CD4-positive, alpha-beta T cell (primary cell): ENCODE measurements at regions not wholly inside any gene's neighbourhood (a gene's known extent, or its start where the extent isn't known, plus 50 kb on each side); places are given as distances from the start of the nearest gene placed in this dataset.

Experiments
- ATAC-seq: fragments of 200-7000 bp; cut with Tn5 transposase; one replicate; pipeline ENCODE4 v1.10.0; 2022; ENCODE audit warnings: mild to moderate bottlenecking; ENCODE audit not compliant: poor library complexity
- CTCF ChIA-PET: fragments of 350-600 bp; sonication (Branson Sonifier 250); formaldehyde crosslinking; loops from one replicate; lab custom pipeline; 2021; ENCODE audit warnings: antibody characterized with exemption, inconsistent platforms; lab: Charles Lee
- POLR2A ChIA-PET: fragments of 350-600 bp; sonication (Branson Sonifier 250); formaldehyde crosslinking; loops from one replicate; lab custom pipeline; 2021; ENCODE audit warnings: antibody characterized with exemption, inconsistent platforms; lab: Charles Lee
- DNase-seq, 14 experiments: peaks; one replicate each; pipeline ENCODE4 v3.0.0-alpha.2; 2013 to 2020; ENCODE audit warnings: mixed read lengths in 2 of 14
- H3K27ac ChIP-seq, 2 donors: one replicate each; pipeline versions ENCODE4 v1.5.1 to v1.7.0; 2013; ENCODE audit warnings: low read length in 2 of 2, low read depth in 1 of 2, mild to moderate bottlenecking in 1 of 2
- H3K27me3 ChIP-seq, 2 experiments: 1 replicate in 1 of 2; 2 replicates in 1 of 2; pipeline versions ENCODE4 v1.6.1 to v1.7.0; 2013; ENCODE audit warnings: low read length in 2 of 2, control low read depth in 1 of 2, mild to moderate bottlenecking in 1 of 2, moderate library complexity in 1 of 2; ENCODE audit not compliant: insufficient read depth in 2 of 2, control insufficient read depth in 1 of 2
- H3K36me3 ChIP-seq: one replicate; pipeline ENCODE4 v1.6.1; 2013; ENCODE audit warnings: low read length, control low read depth; ENCODE audit not compliant: insufficient read depth
- H3K4me1 ChIP-seq: one replicate; pipeline ENCODE4 v1.6.1; 2013; ENCODE audit warnings: low read length, control low read depth; ENCODE audit not compliant: insufficient read depth
- H3K4me3 ChIP-seq: one replicate; pipeline ENCODE4 v1.5.1; 2013; ENCODE audit warnings: mild to moderate bottlenecking, low read length, moderate library complexity
- H3K9me3 ChIP-seq, 2 experiments: 1 replicate in 1 of 2; 2 replicates in 1 of 2; pipeline versions ENCODE4 v1.6.1 to v1.7.0; 2013; ENCODE audit warnings: low read length in 2 of 2, mild to moderate bottlenecking in 2 of 2, control low read depth in 1 of 2, moderate library complexity in 1 of 2; ENCODE audit not compliant: control insufficient read depth in 1 of 2, insufficient read depth in 1 of 2
- H3K27ac Mint-ChIP-seq: one replicate; pipeline ENCODE4 v1.8.0; 2020; ENCODE audit warnings: mixed read lengths
- H3K27me3 Mint-ChIP-seq: one replicate; pipeline ENCODE4 v1.8.0; 2021; ENCODE audit warnings: mixed read lengths
- H3K36me3 Mint-ChIP-seq: one replicate; pipeline ENCODE4 v1.8.0; 2021; ENCODE audit warnings: low read depth, mixed read lengths
- H3K4me1 Mint-ChIP-seq: one replicate; pipeline ENCODE4 v1.8.0; 2021; ENCODE audit warnings: low read depth, mixed read lengths
- H3K4me3 Mint-ChIP-seq: one replicate; pipeline ENCODE4 v1.8.0; 2020; ENCODE audit warnings: mild to moderate bottlenecking, mixed read lengths
- H3K9me3 Mint-ChIP-seq: one replicate; pipeline ENCODE4 v1.8.0; 2020; ENCODE audit warnings: mixed read lengths
- intact Hi-C, 2 experiments: fragments of 100-400 bp; cut with DNase I in 1 of 2; cut with micrococcal nuclease in 1 of 2; formaldehyde crosslinking; loops; one replicate each; pipeline versions ENCODE4 v1.15.1 to v1.9.0; 2023 to 2025; cut with DNase I, micrococcal nuclease
- TF ChIP-seq, protein P1 (sequence below): fragments of 200-600 bp; IDR thresholded peaks from one replicate; pipeline ENCODE4 v1.8.0; 2022; ENCODE audit warnings: antibody characterized with exemption, mild to moderate bottlenecking

DNA sequence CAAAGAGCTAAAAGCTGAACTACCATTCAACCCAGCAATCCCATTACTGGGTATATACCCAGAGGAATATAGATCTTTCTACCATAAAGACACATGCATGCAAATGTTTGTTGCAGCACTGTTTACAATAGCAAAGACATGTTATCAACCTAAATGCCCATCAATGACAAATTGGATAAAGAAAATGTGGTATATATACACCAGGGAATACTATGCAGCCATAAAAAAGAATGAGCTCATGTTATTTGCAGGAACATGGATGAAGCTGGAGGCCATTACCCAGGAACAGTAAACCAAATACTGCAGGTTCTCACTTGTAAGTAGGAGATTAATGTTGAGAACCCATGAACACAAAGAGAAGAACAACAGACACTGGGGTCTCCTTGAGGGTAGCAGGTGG is 1295.1 kb downstream of the TYW1 start:
- Histone ChIP-seq H3K9me3 (peaks cover 0 to 14% of the 10 kb centered on the region in 2 experiments), H3K27ac (no peak overlapping the region), H3K27me3 (no peaks in the 10 kb centered on the region), H3K4me1 (no peaks in the 10 kb centered on the region), H3K4me3 (no peak overlapping the region), H3K36me3 (no peaks in the 10 kb centered on the region)
- Mint-ChIP-seq H3K9me3 (peaks cover 14% of the 10 kb centered on the region), H3K4me3 (no peak overlapping the region), H3K27me3 (no peaks in the 10 kb centered on the region), H3K4me1 (no peaks in the 10 kb centered on the region), H3K36me3 (no peaks in the 10 kb centered on the region), H3K27ac (no peak overlapping the region)
- CTCF ChIA-PET: no interaction called here
- TF ChIP-seq, protein P1, sequence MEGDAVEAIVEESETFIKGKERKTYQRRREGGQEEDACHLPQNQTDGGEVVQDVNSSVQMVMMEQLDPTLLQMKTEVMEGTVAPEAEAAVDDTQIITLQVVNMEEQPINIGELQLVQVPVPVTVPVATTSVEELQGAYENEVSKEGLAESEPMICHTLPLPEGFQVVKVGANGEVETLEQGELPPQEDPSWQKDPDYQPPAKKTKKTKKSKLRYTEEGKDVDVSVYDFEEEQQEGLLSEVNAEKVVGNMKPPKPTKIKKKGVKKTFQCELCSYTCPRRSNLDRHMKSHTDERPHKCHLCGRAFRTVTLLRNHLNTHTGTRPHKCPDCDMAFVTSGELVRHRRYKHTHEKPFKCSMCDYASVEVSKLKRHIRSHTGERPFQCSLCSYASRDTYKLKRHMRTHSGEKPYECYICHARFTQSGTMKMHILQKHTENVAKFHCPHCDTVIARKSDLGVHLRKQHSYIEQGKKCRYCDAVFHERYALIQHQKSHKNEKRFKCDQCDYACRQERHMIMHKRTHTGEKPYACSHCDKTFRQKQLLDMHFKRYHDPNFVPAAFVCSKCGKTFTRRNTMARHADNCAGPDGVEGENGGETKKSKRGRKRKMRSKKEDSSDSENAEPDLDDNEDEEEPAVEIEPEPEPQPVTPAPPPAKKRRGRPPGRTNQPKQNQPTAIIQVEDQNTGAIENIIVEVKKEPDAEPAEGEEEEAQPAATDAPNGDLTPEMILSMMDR: no peak
- POLR2A ChIA-PET: no interaction called here
- ATAC-seq (no peak), DNase-seq (no peak)
- intact Hi-C loops: no loop called here

DNA sequence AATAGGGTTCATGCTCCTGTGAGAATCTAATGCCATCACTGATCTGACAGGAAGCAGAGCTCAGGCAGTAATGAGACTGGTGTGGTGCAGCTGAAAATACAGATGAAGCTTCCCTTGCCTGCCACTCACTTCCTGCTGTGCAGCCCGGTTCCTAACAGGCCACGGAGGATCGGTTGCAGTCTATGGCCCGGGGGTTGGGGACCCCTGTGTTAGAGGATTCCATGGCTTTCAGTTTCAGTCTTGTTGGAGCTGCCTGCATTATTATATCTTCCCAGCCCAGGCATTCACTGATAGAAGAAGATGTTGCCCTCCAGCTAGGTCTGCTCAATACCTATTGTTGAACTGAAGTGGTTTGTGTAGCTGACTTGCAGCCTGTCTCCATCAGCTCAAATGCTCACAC is 1298.8 kb downstream of the TYW1 start:
- intact Hi-C loops: no loop called here
- Mint-ChIP-seq H3K27ac (no peak overlapping the region), H3K9me3 (peaks cover 15% of the 10 kb centered on the region), H3K36me3 (no peaks in the 10 kb centered on the region), H3K4me1 (no peaks in the 10 kb centered on the region), H3K27me3 (no peaks in the 10 kb centered on the region), H3K4me3 (no peak overlapping the region)
- peaks cover 0 to 16% of the 10 kb centered on the region in 2 experiments for H3K9me3 ChIP-seq
- no peak overlapping the region for H3K27ac ChIP-seq
- no peaks in the 10 kb centered on the region for H3K4me1 ChIP-seq
- ATAC-seq (no peak), DNase-seq (no peak)
- ChIA-PET CTCF (no interaction called here), POLR2A (no interaction called here)
- H3K36me3 ChIP-seq: no peaks in the 10 kb centered on the region
- TF ChIP-seq, protein P1: no peak
- no peaks in the 10 kb centered on the region for H3K27me3 ChIP-seq
- no peak overlapping the region for H3K4me3 ChIP-seq

DNA sequence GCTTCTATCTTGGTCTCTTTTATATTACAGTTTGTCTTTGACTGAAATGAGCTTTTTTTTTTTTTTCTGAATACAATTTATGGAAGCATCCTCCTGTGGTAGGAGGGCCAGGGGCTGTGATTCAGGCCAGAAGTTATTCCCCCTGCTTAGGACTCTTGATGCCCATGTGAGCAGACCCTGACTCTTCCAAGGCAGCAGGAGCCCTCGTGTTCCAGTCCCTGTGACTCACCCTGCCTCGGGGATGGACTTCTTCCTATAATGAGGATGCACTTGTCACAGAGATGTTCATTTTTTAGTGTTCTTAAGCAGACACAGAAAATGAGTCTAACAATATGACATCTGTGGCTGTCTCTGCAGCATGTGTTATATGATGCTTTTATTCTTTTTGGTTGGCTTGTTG is 1293.7 kb upstream of the AUTS2 start:
- Mint-ChIP-seq H3K4me3 (no peak overlapping the region), H3K4me1 (no peaks in the 10 kb centered on the region), H3K27me3 (no peaks in the 10 kb centered on the region), H3K9me3 (peaks cover 10% of the 10 kb centered on the region), H3K36me3 (no peaks in the 10 kb centered on the region), H3K27ac (no peak overlapping the region)
- ATAC-seq (no peak), DNase-seq (no peak)
- no peak overlapping the region for H3K4me3 ChIP-seq
- no peaks in the 10 kb centered on the region for H3K4me1 ChIP-seq
- peaks cover 0 to 10% of the 10 kb centered on the region in 2 experiments for H3K9me3 ChIP-seq
- intact Hi-C loops: no loop called here
- H3K27ac ChIP-seq: no peak overlapping the region
- POLR2A ChIA-PET: no interaction called here
- TF ChIP-seq, protein P1: no peak
- no peaks in the 10 kb centered on the region for H3K27me3 ChIP-seq
- CTCF ChIA-PET: no interaction called here
- H3K36me3 ChIP-seq: no peaks in the 10 kb centered on the region
